Effector CD4-positive, alpha-beta T cell (primary cell): ENCODE measurements at regions not wholly inside any gene's neighbourhood (a gene's known extent, or its start where the extent isn't known, plus 50 kb on each side); places are given as distances from the start of the nearest gene placed in this dataset.

Experiments used
- DNase-seq: peaks from one replicate; pipeline ENCODE4 v3.0.0-alpha.2; 2020

DNA sequence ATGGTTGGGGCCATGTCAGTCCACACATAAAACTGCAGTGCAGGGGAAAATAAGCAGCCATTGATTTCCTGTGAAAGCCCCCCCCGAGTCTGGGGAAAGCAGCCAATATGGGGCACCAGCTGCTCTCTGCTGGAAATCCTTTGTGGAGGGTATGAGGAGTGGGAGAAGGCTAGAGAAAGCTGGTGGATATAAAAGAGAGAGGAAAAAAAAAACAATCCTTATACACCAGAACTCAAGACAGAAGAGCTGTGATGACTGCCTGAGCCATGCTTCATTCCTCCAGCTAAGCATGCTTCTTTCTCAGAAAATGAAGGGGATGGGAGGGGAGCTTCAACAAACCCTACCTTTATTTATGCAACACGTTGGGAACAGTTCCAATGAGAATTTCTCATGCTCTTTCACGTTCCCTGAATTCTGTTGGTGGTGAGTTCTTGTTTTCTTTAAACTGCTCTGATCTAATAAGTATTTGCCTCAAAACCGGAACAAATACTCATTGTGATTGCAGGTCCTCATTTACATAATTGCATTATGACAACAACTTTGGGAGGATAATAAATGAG is 688.0 kb upstream of the SEMA6A start:
- DNase-seq, result no peak

- DNase-seq, result no peak
These were observed 687.4 kb upstream of the SEMA6A start for GRCh38 chr5:117261948-117262571.

- no peak for DNase-seq
These were observed 680.8 kb upstream of the SEMA6A start for GRCh38 chr5:117255211-117256027.

DNA sequence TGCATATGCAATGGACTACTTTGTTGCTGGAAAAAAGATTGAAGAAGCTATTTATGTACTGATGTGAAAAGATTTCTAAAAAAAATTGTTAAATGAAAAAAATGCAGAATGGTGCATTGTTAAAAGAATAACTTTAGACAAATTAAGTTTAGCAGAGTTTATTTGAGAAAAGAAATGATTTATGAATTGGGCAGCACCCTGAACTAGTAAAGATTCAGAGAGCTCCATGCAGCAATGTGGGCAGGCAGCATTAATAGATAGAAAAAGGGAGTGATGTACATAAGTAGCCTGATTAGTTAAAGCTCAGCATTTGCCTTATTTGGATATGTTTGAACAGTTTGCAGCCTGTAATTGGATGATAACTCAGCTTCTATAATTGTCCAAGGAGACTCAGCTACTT is 677.9 kb upstream of the SEMA6A start:
- DNase-seq, result no peak

DNA sequence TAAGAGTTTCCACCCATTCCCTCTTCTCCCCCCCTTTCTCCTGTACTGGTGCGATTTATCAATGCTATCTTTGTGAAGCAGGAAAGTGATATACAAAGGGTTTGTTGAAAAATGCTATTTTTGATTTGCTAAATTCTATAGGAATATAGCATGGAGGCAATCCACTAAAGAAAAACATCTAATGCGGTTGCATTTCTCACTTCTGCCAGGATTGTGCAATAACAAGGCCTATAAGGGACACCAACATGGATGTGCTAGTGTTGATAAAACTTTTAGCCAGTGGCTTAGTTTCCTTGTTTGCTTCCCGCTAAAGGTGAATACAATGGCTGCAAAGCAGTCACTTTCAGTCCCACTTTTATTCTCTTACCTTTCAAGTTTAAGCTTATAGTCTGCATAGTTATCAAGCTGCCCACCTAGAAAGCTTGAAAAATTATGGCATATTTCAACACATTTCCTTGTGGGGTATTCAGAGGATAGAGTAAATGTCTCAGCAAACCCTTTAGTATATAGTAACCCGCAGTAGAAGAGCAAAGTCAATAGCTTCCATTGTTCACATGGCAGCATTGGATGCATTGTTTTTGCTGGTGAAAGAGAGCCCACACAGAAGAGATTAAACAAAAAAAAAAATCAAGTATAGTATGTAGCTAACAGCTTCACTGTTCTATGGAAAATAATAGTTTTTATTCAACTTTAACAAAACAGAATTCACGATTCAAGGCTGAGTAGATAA is 674.6 kb upstream of the SEMA6A start:
- no peak for DNase-seq

DNA sequence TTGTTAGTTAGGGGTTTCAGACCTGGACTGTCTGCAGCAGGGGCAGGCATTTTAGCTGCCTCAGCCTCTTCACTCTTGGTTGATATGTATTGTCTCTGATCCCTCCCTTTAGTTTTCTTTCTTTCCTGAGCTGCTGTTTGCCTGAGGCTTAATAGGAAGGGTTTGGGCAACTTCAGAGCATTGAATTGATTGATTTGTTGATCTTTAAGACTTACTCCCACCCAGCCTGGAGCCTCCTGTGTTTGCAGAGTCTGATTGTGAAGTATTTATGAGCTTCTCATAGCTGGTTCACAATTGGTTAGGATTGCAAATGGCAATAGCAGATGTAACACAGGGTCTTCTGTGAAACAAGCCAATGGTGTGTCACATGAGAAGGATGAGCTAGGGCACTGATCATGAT is 671.8 kb upstream of the SEMA6A start:
- DNase-seq, result no peak

DNA sequence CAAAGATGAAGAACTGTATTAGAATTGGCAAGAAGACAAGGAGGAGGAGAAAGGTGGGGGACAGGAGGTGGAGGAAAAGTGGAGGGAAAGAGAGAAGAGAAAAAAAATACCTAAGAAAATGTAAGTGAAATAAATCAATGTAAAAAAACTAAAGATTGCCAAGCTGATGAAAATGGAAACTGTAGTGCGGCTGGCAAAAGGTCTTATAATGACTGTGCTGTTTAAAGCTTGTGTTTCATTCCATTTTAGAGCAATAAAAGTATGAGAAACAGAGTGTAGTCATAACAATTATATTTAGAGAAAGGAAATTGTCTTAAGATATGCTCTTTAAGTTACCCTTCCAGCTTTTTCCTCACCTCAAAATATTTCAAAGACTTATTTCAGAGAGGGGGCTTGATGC is 670.5 kb upstream of the SEMA6A start:
- DNase-seq, result no peak

DNA sequence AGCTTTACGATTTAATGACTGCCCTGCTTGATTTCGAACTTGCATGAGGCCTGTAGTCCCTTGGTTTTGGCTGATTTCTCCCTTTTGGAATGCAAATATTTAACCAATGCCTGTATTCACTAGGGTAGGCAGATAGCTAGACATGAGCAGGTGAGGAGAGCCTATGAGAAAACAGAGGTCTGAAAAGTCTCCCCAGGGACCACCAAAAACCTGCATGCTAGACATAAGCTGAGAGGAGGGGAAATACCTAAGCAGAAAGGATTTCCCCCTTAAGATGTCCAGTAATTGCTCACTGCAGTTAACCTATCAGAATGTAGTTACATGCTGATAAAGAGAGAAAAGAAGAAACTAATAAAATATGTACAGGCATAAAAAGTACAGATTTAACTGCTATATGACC is 667.4 kb upstream of the SEMA6A start:
- DNase-seq, result no peak

DNA sequence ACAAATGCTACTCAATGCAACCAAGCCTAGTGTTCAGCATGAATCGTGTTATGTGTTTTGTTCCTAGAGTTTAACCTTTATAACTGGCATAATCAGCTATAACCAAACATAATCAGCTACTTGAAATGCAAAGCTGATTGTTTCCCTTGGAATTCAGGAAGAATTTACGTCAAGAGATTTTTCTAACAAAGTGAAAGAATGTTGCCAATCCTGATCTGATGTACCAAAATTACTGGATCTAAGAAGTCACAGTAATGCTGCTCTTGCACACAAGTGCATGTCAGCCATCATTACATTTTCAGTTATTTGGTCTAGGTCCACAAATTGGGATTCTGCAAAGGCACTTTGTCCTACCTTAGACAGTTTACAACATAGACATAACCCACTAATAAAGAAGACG is 662.3 kb upstream of the SEMA6A start:
- no peak for DNase-seq

DNA sequence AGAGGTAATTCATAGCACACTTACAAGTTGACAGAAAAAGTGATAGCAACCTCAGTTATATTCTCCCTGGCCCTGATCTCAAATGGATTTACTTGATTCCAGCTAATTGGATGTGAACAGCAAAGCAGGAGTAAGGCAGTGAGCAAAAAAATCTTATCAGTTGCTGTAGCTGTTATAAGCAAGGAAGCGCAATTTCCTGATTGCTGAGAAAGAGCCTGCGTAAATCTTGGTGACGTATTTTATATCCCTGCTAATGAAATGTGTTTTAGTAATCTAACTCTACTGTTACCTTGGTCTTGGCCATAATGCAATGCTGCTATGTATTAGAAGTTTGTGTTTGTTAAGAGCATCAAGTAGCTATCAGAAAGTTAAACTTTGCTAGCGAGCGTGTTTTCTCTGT is 661.2 kb upstream of the SEMA6A start:
- DNase-seq, result no peak

- DNase-seq, result no peak
These were observed 655.8 kb upstream of the SEMA6A start for GRCh38 chr5:117230375-117230774.

GRCh38 chr5:117220730-117221129 is 646.1 kb upstream of the SEMA6A start:
- DNase-seq, result no peak

GRCh38 chr5:117218789-117219188 is 644.2 kb upstream of the SEMA6A start:
- no peak for DNase-seq

- no peak for DNase-seq
These were observed 638.2 kb upstream of the SEMA6A start for GRCh38 chr5:117212866-117213265.

DNA sequence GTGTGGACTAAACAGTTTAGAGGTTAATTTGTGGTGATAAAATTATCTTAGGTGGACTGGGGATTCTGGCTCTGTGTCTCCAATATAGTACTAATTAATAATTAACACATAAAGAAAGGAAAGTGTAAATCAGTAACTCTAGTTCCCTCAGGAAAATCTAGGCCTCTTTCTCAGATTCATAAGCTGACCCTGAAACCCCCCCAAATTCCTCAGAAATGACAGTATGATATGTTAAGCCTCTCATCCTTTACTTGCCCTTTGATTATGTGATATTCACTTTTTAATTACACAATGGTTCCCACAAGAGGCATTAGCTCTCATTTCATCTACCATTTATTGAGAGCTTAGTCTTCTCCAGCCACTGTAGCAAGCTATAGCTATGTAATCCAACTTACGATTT is 636.2 kb upstream of the SEMA6A start:
- no peak for DNase-seq

- DNase-seq, result no peak
These were observed 634.9 kb upstream of the SEMA6A start for GRCh38 chr5:117209479-117209878.

- DNase-seq, result no peak
These were observed 632.6 kb upstream of the SEMA6A start for GRCh38 chr5:117207088-117207668.

DNA sequence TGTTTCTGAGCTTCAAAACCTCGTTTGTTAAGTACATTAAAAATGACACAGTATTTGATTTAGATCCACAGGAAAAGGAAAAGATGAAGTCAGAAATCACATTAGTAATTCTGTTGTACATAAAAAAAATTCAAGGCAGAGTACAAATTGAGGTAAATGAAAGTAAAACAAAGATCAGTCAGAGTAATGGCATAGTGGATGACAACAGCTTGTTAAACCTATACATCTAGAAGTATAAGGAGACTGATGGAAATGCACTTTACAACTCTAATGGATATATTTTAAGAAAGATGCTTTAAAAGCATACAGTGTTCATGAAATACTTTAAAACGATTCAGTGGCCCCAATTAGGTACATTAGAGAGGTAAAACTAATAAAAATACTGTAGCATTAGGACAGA is 631.3 kb upstream of the SEMA6A start:
- no peak for DNase-seq

GRCh38 chr5:117204926-117205869 is 630.6 kb upstream of the SEMA6A start:
- DNase-seq, result no peak

GRCh38 chr5:117204404-117204803 is 629.8 kb upstream of the SEMA6A start:
- no peak for DNase-seq

DNA sequence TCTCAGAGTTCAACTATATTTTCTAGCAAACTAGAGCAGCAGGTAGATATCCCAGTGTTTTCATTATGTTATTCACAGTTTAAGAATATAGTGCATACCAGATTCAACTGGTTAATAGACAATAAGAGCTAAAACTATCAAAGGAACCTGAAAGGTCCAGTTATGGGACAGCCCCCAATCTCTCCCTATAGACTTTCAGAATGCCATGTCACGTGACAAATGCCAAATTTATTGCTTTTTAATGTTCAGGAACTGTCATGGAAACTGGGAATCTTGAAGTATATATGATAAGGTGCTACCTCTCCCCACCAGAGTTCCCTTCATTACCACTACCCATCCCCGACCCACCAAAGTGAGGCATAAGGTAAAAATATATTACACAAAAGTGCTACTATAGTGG is 629.0 kb upstream of the SEMA6A start:
- DNase-seq, result no peak

- no peak for DNase-seq
These were observed 626.4 kb upstream of the SEMA6A start for GRCh38 chr5:117201001-117201400.
